ENCODE measurements at regions not wholly inside any gene's neighbourhood (a gene's known extent, or its start where the extent isn't known, plus 50 kb on each side); places are given as distances from the start of the nearest gene placed in this dataset.

DNA sequence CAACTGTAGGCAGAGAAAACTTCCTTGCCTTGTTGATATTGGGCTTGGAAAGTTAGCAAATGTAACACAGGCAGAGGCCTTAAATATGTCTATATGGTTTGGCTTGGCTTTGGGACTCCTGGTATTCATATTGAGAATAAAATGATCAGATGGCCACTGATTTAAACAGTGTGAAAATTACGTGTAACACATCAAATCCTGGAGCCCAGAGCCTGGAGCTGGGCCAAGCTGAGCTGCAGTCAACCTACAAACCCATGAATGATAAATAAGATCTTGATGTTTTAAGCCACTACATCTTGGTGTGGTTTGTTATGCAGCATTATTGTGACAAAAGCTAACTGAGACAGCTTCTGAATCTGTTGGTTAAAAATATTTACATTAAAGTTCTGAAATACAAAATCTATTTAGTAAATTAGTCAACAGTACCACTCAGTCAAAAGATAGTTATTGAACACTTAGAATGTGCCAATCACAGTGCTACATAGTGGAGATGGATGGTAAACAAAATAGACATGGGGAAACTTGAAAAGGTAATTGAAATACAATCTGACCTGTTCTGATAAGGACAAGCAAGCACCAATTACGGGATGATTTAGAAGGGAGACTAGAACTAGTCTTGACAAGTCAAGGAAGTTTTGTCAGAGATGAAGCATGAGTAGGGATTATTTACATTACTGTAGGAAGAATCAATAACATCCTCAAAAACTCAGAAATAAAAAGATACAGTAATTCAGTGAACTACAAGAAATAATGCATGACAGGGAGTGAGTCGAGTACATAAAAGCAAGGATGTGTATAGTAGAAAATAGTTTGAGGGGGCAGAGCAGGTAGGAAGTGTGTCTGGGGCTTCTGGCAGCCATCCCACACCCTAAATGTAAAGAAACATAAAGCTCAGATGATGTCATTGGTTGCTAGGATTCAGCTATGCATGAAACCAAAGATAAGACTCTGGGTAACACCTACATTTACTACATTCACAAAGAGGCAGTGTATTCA is 157.7 kb downstream of the HNMT start:
- TF ChIP-seq, protein P1, sequence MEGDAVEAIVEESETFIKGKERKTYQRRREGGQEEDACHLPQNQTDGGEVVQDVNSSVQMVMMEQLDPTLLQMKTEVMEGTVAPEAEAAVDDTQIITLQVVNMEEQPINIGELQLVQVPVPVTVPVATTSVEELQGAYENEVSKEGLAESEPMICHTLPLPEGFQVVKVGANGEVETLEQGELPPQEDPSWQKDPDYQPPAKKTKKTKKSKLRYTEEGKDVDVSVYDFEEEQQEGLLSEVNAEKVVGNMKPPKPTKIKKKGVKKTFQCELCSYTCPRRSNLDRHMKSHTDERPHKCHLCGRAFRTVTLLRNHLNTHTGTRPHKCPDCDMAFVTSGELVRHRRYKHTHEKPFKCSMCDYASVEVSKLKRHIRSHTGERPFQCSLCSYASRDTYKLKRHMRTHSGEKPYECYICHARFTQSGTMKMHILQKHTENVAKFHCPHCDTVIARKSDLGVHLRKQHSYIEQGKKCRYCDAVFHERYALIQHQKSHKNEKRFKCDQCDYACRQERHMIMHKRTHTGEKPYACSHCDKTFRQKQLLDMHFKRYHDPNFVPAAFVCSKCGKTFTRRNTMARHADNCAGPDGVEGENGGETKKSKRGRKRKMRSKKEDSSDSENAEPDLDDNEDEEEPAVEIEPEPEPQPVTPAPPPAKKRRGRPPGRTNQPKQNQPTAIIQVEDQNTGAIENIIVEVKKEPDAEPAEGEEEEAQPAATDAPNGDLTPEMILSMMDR (IDR thresholded peaks at IDR 0.05; ENCODE audit: insufficient read depth, low read depth, low read length): no peak
- no peak for TF ChIP-seq EZH2 (IDR thresholded peaks at IDR 0.05; ENCODE audit: insufficient read depth, low read length)
